ENCODE measurements at regions not wholly inside any gene's neighbourhood (a gene's known extent, or its start where the extent isn't known, plus 50 kb on each side); places are given as distances from the start of the nearest gene placed in this dataset.

DNA sequence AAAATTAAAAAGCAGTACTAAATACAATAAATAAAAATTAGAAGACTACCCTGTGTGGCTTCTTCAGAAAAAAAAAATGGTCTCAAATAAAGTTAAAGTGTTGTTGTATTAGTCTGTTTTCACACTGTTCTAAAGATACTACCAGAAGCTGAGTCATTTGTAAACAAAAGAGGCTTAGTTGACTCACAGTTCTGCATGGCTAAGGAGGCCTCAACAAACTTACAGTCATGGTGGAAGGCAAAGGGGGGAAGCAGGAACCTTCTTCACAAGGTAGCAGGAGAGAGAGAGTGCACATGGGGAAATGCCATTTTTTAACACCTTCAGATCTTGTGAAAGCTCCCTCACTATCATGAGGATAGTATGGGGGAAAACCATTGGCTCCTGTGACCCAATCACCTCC, 612.8 kb downstream of the RNF144A start (continued):
- TF ChIP-seq, protein P1, sequence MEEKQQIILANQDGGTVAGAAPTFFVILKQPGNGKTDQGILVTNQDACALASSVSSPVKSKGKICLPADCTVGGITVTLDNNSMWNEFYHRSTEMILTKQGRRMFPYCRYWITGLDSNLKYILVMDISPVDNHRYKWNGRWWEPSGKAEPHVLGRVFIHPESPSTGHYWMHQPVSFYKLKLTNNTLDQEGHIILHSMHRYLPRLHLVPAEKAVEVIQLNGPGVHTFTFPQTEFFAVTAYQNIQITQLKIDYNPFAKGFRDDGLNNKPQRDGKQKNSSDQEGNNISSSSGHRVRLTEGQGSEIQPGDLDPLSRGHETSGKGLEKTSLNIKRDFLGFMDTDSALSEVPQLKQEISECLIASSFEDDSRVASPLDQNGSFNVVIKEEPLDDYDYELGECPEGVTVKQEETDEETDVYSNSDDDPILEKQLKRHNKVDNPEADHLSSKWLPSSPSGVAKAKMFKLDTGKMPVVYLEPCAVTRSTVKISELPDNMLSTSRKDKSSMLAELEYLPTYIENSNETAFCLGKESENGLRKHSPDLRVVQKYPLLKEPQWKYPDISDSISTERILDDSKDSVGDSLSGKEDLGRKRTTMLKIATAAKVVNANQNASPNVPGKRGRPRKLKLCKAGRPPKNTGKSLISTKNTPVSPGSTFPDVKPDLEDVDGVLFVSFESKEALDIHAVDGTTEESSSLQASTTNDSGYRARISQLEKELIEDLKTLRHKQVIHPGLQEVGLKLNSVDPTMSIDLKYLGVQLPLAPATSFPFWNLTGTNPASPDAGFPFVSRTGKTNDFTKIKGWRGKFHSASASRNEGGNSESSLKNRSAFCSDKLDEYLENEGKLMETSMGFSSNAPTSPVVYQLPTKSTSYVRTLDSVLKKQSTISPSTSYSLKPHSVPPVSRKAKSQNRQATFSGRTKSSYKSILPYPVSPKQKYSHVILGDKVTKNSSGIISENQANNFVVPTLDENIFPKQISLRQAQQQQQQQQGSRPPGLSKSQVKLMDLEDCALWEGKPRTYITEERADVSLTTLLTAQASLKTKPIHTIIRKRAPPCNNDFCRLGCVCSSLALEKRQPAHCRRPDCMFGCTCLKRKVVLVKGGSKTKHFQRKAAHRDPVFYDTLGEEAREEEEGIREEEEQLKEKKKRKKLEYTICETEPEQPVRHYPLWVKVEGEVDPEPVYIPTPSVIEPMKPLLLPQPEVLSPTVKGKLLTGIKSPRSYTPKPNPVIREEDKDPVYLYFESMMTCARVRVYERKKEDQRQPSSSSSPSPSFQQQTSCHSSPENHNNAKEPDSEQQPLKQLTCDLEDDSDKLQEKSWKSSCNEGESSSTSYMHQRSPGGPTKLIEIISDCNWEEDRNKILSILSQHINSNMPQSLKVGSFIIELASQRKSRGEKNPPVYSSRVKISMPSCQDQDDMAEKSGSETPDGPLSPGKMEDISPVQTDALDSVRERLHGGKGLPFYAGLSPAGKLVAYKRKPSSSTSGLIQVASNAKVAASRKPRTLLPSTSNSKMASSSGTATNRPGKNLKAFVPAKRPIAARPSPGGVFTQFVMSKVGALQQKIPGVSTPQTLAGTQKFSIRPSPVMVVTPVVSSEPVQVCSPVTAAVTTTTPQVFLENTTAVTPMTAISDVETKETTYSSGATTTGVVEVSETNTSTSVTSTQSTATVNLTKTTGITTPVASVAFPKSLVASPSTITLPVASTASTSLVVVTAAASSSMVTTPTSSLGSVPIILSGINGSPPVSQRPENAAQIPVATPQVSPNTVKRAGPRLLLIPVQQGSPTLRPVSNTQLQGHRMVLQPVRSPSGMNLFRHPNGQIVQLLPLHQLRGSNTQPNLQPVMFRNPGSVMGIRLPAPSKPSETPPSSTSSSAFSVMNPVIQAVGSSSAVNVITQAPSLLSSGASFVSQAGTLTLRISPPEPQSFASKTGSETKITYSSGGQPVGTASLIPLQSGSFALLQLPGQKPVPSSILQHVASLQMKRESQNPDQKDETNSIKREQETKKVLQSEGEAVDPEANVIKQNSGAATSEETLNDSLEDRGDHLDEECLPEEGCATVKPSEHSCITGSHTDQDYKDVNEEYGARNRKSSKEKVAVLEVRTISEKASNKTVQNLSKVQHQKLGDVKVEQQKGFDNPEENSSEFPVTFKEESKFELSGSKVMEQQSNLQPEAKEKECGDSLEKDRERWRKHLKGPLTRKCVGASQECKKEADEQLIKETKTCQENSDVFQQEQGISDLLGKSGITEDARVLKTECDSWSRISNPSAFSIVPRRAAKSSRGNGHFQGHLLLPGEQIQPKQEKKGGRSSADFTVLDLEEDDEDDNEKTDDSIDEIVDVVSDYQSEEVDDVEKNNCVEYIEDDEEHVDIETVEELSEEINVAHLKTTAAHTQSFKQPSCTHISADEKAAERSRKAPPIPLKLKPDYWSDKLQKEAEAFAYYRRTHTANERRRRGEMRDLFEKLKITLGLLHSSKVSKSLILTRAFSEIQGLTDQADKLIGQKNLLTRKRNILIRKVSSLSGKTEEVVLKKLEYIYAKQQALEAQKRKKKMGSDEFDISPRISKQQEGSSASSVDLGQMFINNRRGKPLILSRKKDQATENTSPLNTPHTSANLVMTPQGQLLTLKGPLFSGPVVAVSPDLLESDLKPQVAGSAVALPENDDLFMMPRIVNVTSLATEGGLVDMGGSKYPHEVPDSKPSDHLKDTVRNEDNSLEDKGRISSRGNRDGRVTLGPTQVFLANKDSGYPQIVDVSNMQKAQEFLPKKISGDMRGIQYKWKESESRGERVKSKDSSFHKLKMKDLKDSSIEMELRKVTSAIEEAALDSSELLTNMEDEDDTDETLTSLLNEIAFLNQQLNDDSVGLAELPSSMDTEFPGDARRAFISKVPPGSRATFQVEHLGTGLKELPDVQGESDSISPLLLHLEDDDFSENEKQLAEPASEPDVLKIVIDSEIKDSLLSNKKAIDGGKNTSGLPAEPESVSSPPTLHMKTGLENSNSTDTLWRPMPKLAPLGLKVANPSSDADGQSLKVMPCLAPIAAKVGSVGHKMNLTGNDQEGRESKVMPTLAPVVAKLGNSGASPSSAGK (IDR thresholded peaks at IDR 0.05), result no peak
- TF ChIP-seq ZNF174 (CRISPR knock-in tag; IDR thresholded peaks at IDR 0.05) (no peak), NR1H2 (CRISPR knock-in tag; IDR thresholded peaks at IDR 0.05) (no peak)

All from K562 (cell line).